8988T (cell line): ENCODE measurements at regions not wholly inside any gene's neighbourhood (a gene's known extent, or its start where the extent isn't known, plus 50 kb on each side); places are given as distances from the start of the nearest gene placed in this dataset.
A peak's percentile ranks its signal among the peaks of the same experiment; 100 is the strongest.

Source experiments
- DNase-seq: peaks from one replicate; pipeline ENCODE4 v3.0.0; 2011

DNA sequence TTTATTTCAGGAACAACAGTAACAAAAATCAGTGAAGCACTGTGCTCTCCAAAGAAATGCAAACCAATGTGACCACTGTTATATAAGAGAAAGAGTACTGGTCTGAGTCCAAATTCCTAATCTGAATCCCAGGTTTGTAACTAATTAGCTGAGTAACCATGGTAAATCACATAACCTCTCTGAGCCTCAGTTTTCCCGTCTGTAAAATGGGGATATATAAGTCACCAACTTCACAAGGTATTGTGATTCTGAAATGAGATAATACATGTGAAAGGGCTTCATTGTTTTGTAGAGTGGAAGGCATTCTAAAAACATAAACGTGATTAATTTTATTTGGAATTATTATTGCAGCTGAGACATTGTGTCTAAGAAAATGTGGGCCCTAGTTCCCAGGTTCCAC is 91.3 kb upstream of the YPEL5 start:
- no peak for DNase-seq

GRCh38 chr2:30060562-30060961 is 86.2 kb upstream of the YPEL5 start:
- DNase-seq = no peak

- DNase-seq = no peak
Measured at GRCh38 chr2:30068067-30068466, 78.7 kb upstream of the YPEL5 start.

DNA sequence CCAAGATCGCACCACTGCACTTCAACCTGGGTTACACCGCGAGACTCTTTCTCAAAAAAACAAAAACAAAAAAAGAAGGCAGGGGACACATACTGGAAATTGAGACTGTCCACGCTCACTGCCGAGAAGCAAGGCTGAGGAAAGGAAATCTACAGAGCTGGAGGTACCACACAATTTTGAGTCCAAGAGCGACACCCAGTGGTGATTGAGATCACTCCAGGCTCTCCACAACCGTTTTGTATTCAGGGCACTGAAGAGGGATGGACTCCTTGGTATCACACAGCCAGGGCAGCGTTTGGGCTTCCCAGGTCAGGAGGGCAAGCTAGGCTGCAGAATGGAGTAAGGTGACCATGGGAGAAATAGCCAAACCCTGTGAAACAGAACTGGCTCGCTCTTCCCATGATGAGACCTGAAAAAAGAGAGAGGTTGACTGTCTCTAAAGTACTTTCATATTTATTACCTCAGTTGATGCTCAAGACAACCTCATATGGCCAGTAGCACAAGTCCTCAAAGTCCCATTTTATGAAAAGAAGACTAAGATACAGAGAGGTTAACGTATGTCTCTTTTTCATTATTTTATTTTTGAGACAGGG is 74.5 kb upstream of the YPEL5 start:
- DNase-seq = peak; percentile 37

GRCh38 chr2:30073523-30073922 is 73.3 kb upstream of the YPEL5 start:
- no peak for DNase-seq

GRCh38 chr2:30074023-30074422 is 72.8 kb upstream of the YPEL5 start:
- DNase-seq = no peak

DNA sequence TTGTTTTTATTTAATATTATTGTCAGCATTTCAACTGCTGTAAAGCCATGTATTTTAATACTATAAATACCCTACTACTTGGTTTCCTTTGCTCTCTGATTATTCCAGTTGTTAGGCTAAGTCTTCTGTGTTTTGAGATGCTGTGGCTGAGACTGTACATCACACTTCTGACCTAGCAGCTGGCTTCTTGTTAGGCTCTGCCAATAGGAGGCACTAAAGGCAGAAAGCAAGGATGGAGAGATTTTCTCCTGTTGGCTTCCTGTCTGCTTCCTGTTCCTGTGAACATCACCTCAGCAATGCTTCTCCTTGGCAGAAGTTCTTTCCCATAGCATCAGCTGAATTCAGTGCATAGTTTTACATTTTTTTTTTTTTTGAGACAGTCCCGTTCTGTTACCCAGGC is 68.3 kb upstream of the YPEL5 start:
- no peak for DNase-seq

DNA sequence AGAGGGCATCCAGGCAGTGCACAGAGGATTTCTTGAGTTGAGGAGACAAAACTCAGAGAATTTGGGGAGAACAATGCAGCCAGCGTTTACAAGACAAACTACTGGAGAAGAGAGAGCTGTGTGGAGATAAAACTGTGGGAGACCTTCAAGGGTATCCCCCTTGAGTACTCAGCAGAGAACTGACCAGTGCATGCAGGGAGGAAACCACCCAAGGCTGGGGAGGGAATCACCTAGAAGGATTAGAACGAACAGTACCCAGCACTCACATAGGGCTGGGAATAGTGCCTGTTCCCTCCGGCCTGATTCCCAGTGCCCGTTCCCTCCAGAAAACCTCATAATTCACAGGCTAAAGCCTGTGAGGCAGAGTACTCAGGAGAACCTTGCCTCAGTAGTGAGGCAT is 61.9 kb upstream of the YPEL5 start:
- DNase-seq = no peak

DNA sequence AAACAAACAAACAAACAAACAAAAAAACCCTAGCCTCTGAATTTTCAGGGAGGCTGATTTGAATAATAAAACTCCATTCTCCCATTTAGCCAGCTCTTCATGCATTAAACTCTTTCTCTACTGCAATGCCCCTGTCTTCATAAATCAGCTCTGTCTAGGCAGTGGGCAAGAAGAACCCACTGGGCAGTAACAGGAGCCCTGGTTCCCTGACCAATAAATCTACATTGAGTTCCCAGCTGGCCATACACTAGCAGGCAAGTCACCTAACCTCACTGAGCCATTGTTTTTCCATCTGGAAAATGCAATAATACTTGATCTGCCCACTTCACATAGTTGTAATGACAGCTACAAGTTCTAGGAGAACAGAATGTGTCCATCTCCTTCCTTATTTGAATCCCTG is 57.6 kb upstream of the YPEL5 start:
- no peak for DNase-seq

DNA sequence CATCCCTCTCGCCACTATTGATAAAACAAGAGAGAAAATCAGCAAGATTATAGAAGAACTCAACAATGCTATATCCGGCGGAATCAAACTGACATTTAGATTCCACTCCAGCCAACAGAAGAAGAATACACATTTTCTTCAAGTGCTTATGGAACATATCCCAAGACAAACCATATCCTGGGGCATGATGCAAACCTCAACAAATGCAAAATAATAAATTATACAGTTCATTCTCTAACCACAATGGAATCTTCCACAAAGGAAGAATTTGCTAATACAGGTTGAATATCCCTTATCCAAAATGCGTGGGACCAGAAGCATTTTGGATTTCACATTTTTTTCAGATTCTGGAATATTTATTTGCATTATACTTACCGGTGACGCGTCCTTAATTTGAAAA is 51.4 kb upstream of the YPEL5 start:
- no peak for DNase-seq

- DNase-seq = no peak
Measured at GRCh38 chr2:30096451-30096850, 50.4 kb upstream of the YPEL5 start.
